Activated CD8-positive, alpha-beta T cell treated with anti-CD3 and anti-CD28 coated beads for 36 hours (primary cell): ENCODE measurements at regions not wholly inside any gene's neighbourhood (a gene's known extent, or its start where the extent isn't known, plus 50 kb on each side); places are given as distances from the start of the nearest gene placed in this dataset.
A peak's percentile ranks its signal among the peaks of the same experiment; 100 is the strongest.

ENCODE experiments used
- ATAC-seq: fragments of 200-7000 bp; cut with Tn5 transposase; one replicate; pipeline ENCODE4 v1.10.0; 2021; ENCODE audit warnings: mild to moderate bottlenecking, moderate library complexity
- CTCF ChIA-PET: fragments of 350-600 bp; sonication (Branson Sonifier 250); formaldehyde crosslinking; loops from one replicate; lab custom pipeline; 2021; ENCODE audit warnings: antibody characterized with exemption; lab: Charles Lee
- POLR2A ChIA-PET: fragments of 350-600 bp; sonication (Branson Sonifier 250); formaldehyde crosslinking; loops from one replicate; lab custom pipeline; 2021; ENCODE audit warnings: antibody characterized with exemption; lab: Charles Lee
- DNase-seq: peaks from one replicate; pipeline ENCODE4 v3.0.0-alpha.2; 2020
- H3K27ac Mint-ChIP-seq: one replicate; pipeline ENCODE4 v1.8.0; 2021; ENCODE audit warnings: mild to moderate bottlenecking, mixed read lengths
- H3K27me3 Mint-ChIP-seq: one replicate; pipeline ENCODE4 v1.8.0; 2021; ENCODE audit warnings: mixed read lengths
- H3K36me3 Mint-ChIP-seq: one replicate; pipeline ENCODE4 v1.8.0; 2021; ENCODE audit warnings: low read depth, mixed read lengths
- H3K4me1 Mint-ChIP-seq: one replicate; pipeline ENCODE4 v1.8.0; 2021; ENCODE audit warnings: low read depth, mixed read lengths
- H3K4me3 Mint-ChIP-seq: one replicate; pipeline ENCODE4 v1.8.0; 2021; ENCODE audit warnings: mild to moderate bottlenecking, moderate library complexity, mixed read lengths
- H3K9me3 Mint-ChIP-seq: one replicate; pipeline ENCODE4 v1.8.0; 2021; ENCODE audit warnings: mixed read lengths
- CTCF ChIP-seq: fragments of 200-600 bp; IDR thresholded peaks from one replicate; pipeline ENCODE4 v1.8.0; 2022; ENCODE audit warnings: antibody characterized with exemption, mild to moderate bottlenecking
- intact Hi-C: fragments of 100-400 bp; cut with micrococcal nuclease; formaldehyde crosslinking; loops from one replicate; pipeline ENCODE4 v1.10.0; 2022

- Mint-ChIP-seq H3K27me3 (no peaks in the 10 kb centered on the region), H3K4me1 (no peaks in the 10 kb centered on the region), H3K27ac (no peak overlapping the region), H3K36me3 (no peaks in the 10 kb centered on the region), H3K9me3 (no peaks in the 10 kb centered on the region), H3K4me3 (no peak overlapping the region)
- DNase-seq, result no peak
- intact Hi-C loops, result no loop called here
- ATAC-seq, result no peak
- TF ChIP-seq CTCF, result no peak
- ChIA-PET POLR2A (no interaction called here), CTCF (interaction anchor here (0.7 kb wide), 1 partner anchor 36 kb away, joined by 3 read pairs; no protein-coding TSS in a partner anchor)
Observed at GRCh38 chrX:27404366-27404765, 58.8 kb downstream of the PPP4R3C start.

GRCh38 chrX:27399146-27399456, 64.0 kb downstream of the PPP4R3C start:
- no peaks in the 10 kb centered on the region for H3K27me3 Mint-ChIP-seq

GRCh38 chrX:27391623-27392022, 71.5 kb downstream of the PPP4R3C start:
- DNase-seq, result no peak
- ATAC-seq, result no peak
- Mint-ChIP-seq H3K36me3 (no peaks in the 10 kb centered on the region), H3K27ac (no peak overlapping the region), H3K4me1 (no peaks in the 10 kb centered on the region), H3K9me3 (no peaks in the 10 kb centered on the region), H3K4me3 (no peak overlapping the region), H3K27me3 (no peaks in the 10 kb centered on the region)
- POLR2A ChIA-PET, result no interaction called here
- intact Hi-C loops, result no loop called here
- CTCF ChIA-PET, result no interaction called here
- no peak for TF ChIP-seq CTCF

More at GRCh38 chrX:27399146-27399456, 64.0 kb downstream of the PPP4R3C start:
- Mint-ChIP-seq H3K4me3 (no peak overlapping the region), H3K36me3 (no peaks in the 10 kb centered on the region), H3K27ac (no peak overlapping the region), H3K9me3 (no peaks in the 10 kb centered on the region), H3K4me1 (no peaks in the 10 kb centered on the region)
- intact Hi-C loops, result no loop called here
- DNase-seq, result no peak
- no peak for ATAC-seq
- TF ChIP-seq CTCF, result peak; percentile 2
- CTCF ChIA-PET, result no interaction called here
- POLR2A ChIA-PET, result no interaction called here

DNA sequence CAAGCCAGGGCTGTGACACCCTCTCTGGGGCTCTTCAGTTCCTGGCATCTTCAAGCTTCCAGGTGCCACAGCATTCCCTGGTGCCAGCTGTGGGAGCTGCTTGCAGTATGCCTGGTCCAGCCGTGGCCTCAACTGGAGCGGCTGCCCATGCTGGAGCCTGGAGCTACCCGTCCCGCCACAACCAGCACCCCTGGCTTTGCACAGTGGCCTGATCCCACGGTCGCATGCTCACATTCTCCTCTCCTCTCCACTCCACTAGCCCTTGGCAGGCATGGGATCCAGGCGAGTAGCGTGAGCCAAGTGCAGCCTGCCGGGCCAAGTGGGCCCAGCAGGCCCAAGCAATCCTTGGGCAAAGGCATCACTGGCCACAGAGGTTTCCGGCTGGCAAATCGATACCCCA, 81.7 kb downstream of the PPP4R3C start:
- Mint-ChIP-seq H3K36me3 (no peaks in the 10 kb centered on the region), H3K4me3 (no peak overlapping the region), H3K27me3 (no peaks in the 10 kb centered on the region), H3K9me3 (peaks cover 2% of the 10 kb centered on the region), H3K4me1 (no peaks in the 10 kb centered on the region), H3K27ac (no peak overlapping the region)
- ATAC-seq (no peak), DNase-seq (no peak)
- no peak for TF ChIP-seq CTCF
- ChIA-PET POLR2A (no interaction called here), CTCF (no interaction called here)
- intact Hi-C loops, result no loop called here

- DNase-seq (no peak), ATAC-seq (no peak)
- no peak overlapping the region for H3K4me3 Mint-ChIP-seq
- intact Hi-C loops, result no loop called here
- H3K36me3 Mint-ChIP-seq, result no peaks in the 10 kb centered on the region
- no peak for TF ChIP-seq CTCF
- H3K4me1 Mint-ChIP-seq, result no peaks in the 10 kb centered on the region
- H3K9me3 Mint-ChIP-seq, result peaks cover 2% of the 10 kb centered on the region
- POLR2A ChIA-PET, result no interaction called here
- H3K27me3 Mint-ChIP-seq, result no peaks in the 10 kb centered on the region
- CTCF ChIA-PET, result no interaction called here
- no peak overlapping the region for H3K27ac Mint-ChIP-seq
Observed at GRCh38 chrX:27380163-27380845, 82.8 kb downstream of the PPP4R3C start.
